AG04449 (cell line): ENCODE measurements at regions not wholly inside any gene's neighbourhood (a gene's known extent, or its start where the extent isn't known, plus 50 kb on each side); places are given as distances from the start of the nearest gene placed in this dataset.

Source experiments
- CTCF ChIA-PET: fragments of 350-600 bp; formaldehyde crosslinking; extraction: SDS; loops from one replicate; lab custom pipeline; 2021; ENCODE audit warnings: antibody characterized with exemption; lab: Yijun Ruan, JAX
- POLR2A ChIA-PET: fragments of 400-600, 350-600 bp; formaldehyde crosslinking; extraction: SDS; loops from one replicate; lab custom pipeline; 2020; ENCODE audit warnings: antibody characterized with exemption, inconsistent platforms; lab: Yijun Ruan, JAX
- DNase-seq: peaks from one replicate; pipeline ENCODE4 v3.0.0-alpha.2; 2010; ENCODE audit warnings: low read depth, low spot score
- H3K4me3 ChIP-seq: 2 replicates; pipeline ENCODE4 v1.5.1; 2011; ENCODE audit warnings: low read depth, mild to moderate bottlenecking, control low read depth, low read length
- CTCF ChIP-seq: IDR thresholded peaks from one replicate; pipeline ENCODE4 v1.5.1; 2011; ENCODE audit warnings: mild to moderate bottlenecking, moderate library complexity, low read length, control low read depth, inconsistent platforms; ENCODE audit not compliant: insufficient read depth; ENCODE audit errors: missing control alignments

DNA sequence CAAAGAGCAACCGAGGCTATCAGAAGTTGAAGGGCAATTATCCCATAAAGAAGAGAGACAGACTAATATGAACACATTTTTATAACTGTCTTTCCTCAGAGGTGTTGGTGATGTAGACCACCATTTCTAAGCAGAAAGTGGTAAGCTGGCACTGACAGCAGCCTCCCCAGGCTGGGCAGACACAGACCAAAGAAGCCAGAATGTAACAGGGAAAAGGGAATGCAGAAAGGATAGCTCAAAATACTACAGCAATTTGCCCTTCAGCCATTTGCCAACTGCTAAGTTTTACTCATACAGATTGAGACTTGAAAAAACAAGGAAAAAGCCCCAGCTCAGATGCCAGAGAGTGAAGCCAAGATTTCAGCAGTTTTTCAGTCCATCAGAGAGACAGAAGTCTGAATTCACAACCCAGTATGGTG is 73.5 kb upstream of the ABI3BP start:
- TF ChIP-seq CTCF, result no peak
- DNase-seq, result no peak
- H3K4me3 ChIP-seq, result no peak overlapping the region
- POLR2A ChIA-PET, result interaction anchor here (0.7 to 1.0 kb wide), 2 partner anchors 15 to 57 kb away, joined by 3 read pairs; no protein-coding TSS in a partner anchor
- CTCF ChIA-PET, result interaction anchor here (1.0 to 1.7 kb wide), 3 partner anchors 18 to 270 kb away, joined by 3 to 5 read pairs (median 3); no protein-coding TSS in a partner anchor

DNA sequence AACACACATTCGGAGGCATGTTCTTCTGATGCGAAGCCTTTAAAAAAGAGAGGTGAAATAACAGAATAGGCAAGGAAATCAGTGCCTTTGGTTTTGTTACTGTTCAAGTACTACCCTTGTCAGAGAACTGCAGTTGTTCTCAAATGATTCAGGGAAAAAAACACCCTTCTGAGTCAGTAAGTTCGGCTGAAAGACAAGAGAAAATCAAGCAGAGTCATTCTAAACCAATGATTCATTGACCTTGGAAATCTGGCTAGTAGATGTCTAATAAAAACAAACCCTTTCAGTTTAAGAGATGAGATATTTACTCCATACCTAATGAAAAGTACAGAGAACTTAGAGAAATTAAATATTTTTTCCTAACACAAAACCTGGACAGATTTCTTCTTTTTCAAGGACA is 72.7 kb upstream of the ABI3BP start:
- POLR2A ChIA-PET, result interaction anchor here (1.0 kb wide), 1 partner anchor 16 kb away, joined by 3 read pairs; no protein-coding TSS in a partner anchor
- no peak for TF ChIP-seq CTCF
- DNase-seq, result peak; percentile 80
- CTCF ChIA-PET, result interaction anchor here (1.7 kb wide), 1 partner anchor 172 kb away, joined by 5 read pairs; no protein-coding TSS in a partner anchor
- no peak overlapping the region for H3K4me3 ChIP-seq

DNA sequence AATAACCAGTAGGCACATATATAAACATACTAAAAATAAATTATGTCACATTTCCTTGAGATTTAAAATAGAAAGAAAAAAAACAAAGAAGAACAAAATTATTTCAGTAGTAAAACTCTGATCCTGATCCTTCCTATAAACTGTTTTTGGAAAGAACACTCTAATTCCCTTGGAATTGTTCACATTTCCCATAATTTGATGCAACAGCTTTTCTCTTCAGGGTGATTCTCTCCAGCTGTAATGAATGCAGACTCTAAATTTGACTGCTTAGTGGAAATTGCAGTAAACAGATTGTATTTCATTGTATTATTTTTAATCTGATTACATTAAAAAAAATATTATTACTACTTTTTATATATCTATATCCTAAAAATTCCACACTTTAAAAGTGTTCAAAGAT is 70.2 kb upstream of the ABI3BP start:
- CTCF ChIA-PET, result no interaction called here
- DNase-seq, result no peak
- POLR2A ChIA-PET, result no interaction called here

GRCh38 chr3:101061312-101061711 is 68.1 kb upstream of the ABI3BP start:
- no peak for TF ChIP-seq CTCF
- ChIA-PET POLR2A (no interaction called here), CTCF (no interaction called here)
- no peak overlapping the region for H3K4me3 ChIP-seq
- no peak for DNase-seq

More for the DNA sequence above, 70.2 kb upstream of the ABI3BP start:
- no peak overlapping the region for H3K4me3 ChIP-seq
- no peak for TF ChIP-seq CTCF

DNA sequence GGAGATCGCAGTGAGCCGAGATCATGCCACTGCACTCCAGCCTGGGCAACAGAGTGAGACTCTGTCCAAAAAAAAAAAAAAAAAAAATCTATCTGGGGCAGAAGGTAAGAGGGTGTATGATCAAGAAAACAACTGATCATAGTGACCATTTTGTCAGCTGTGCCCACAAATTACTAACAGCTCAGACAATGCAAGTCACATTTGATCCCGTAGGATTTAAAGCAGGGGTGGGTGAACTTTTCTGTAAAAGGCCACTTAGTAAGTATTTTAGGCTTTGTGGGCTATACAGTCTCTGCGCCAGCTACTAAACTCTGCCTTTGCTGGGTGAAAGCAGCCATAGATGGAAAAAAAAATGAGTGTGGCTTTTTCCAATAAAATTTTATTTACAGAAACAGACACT is 57.6 kb upstream of the ABI3BP start:
- DNase-seq, result no peak
- no peak for TF ChIP-seq CTCF
- CTCF ChIA-PET, result interaction anchor here (0.9 to 1.2 kb wide), 2 partner anchors 19 to 157 kb away, joined by 3 read pairs; no protein-coding TSS in a partner anchor
- POLR2A ChIA-PET, result no interaction called here
- H3K4me3 ChIP-seq, result no peak overlapping the region

DNA sequence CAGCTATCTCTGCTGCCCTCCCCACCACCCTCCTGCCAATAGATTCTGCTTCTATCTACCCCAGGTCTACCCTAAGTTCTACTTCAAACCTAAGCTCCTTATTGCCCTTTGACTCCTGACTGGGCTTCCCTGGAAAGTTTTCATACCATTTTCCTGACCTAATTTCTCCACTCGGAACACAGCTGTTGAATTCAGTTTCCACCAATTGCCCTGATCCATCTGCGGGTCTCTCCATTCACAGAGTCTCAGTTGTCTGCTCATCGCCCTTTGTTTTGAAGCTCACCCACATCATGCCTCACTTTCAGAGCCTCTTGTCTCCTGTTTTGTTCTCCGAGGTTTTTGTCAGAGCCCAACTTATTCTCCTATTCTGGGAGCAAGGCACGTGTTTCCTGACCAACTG is 56.8 kb upstream of the ABI3BP start:
- POLR2A ChIA-PET, result no interaction called here
- H3K4me3 ChIP-seq, result no peak overlapping the region
- TF ChIP-seq CTCF, result no peak
- CTCF ChIA-PET, result interaction anchor here (0.9 to 1.2 kb wide), 3 partner anchors 10 to 157 kb away, joined by 3 read pairs; no protein-coding TSS in a partner anchor
- no peak for DNase-seq
